GM12878 (cell line): ENCODE measurements at regions not wholly inside any gene's neighbourhood (a gene's known extent, or its start where the extent isn't known, plus 50 kb on each side); places are given as distances from the start of the nearest gene placed in this dataset.

Source experiments
- ATAC-seq: fragments of 200-7000 bp; cut with Tn5 transposase; 3 replicates; pipeline ENCODE4 v1.9.1; 2020; ENCODE audit warnings: mild to moderate bottlenecking, moderate library complexity
- BruUV-seq: library from RNA; stranded (reverse); fragments of 400-500 nt; replicated peaks from 2 replicates; lab custom pipeline; 2021; lab: Mats Ljungman, UMichigan
- CTCF ChIA-PET: fragments of 300-600 bp; sonication (Branson Sonifier 250); formaldehyde crosslinking; extraction: SDS; loops from one replicate; lab custom pipeline; 2021; ENCODE audit warnings: inconsistent platforms; lab: Yijun Ruan, JAX
- POLR2A ChIA-PET: fragments of 350-600 bp; formaldehyde crosslinking; extraction: SDS; loops from one replicate; lab custom pipeline; 2021; ENCODE audit warnings: inconsistent platforms; lab: Charles Lee
- RAD21 ChIA-PET: fragments of 300-600 bp; sonication (Branson Sonifier 250); formaldehyde crosslinking; loops from one replicate; lab custom pipeline; 2023; ENCODE audit warnings: antibody characterized with exemption; ENCODE audit not compliant: unreplicated experiment; lab: Charles Lee
- SMC1A ChIA-PET: fragments of 300-600 bp; sonication (Branson Sonifier 250); formaldehyde crosslinking; loops from one replicate; lab custom pipeline; 2023; ENCODE audit not compliant: unreplicated experiment, uncharacterized antibody; lab: Charles Lee
- DNase-seq: peaks from one replicate; pipeline ENCODE4 v3.0.0-alpha.2; 2011; ENCODE audit warnings: low read depth, low spot score
- FAIRE-seq: peaks from 3 replicates; lab custom pipeline; 2011; peaks lifted over from hg19 to GRCh38; lab: Jason Lieb, UNC
- H2AFZ ChIP-seq: 2 replicates; pipeline ENCODE4 v1.6.0; 2011; ENCODE audit warnings: low read depth, low read length, control low read depth; ENCODE audit not compliant: control insufficient read depth
- H3K27ac ChIP-seq: 2 replicates; pipeline ENCODE4 v1.5.1; 2011; ENCODE audit warnings: control low read depth; ENCODE audit not compliant: control insufficient read depth, insufficient read depth
- H3K27me3 ChIP-seq, 2 experiments: replicated peaks in 1 of 2; 2 replicates each; pipeline versions ENCODE4 v1.6.0 to v1.6.1; 2011; ENCODE audit warnings: low read length in 1 of 2; ENCODE audit not compliant: control insufficient read depth in 2 of 2, insufficient read depth in 2 of 2
- H3K36me3 ChIP-seq, 2 experiments: 2 replicates each; pipeline ENCODE4 v1.5.1; 2011; ENCODE audit warnings: low read length in 1 of 2; ENCODE audit not compliant: control insufficient read depth in 2 of 2, insufficient read depth in 2 of 2
- H3K4me1 ChIP-seq: 2 replicates; pipeline ENCODE4 v1.6.1; 2011; ENCODE audit warnings: mild to moderate bottlenecking, low read length, moderate library complexity, mixed read lengths; ENCODE audit not compliant: control insufficient read depth, insufficient read depth
- H3K4me2 ChIP-seq: 2 replicates; pipeline ENCODE4 v1.6.0; 2011; ENCODE audit warnings: control low read depth; ENCODE audit not compliant: control insufficient read depth, insufficient read depth
- H3K4me3 ChIP-seq: fragments of 200-600 bp; sonication (generic); 2 replicates; pipeline ENCODE4 v1.5.1; 2016
- H3K79me2 ChIP-seq: 2 replicates; pipeline ENCODE4 v1.6.0; 2011; ENCODE audit warnings: low read length; ENCODE audit not compliant: control insufficient read depth, insufficient read depth
- H3K9ac ChIP-seq: 2 replicates; pipeline ENCODE4 v1.8.0; 2011; ENCODE audit warnings: low read length, control low read depth, mixed read lengths; ENCODE audit not compliant: control insufficient read depth, insufficient read depth
- H3K9me3 ChIP-seq: replicated peaks from 3 replicates; pipeline ENCODE4 v1.5.1; 2011; ENCODE audit warnings: mild to moderate bottlenecking, low read length; ENCODE audit not compliant: control insufficient read depth, insufficient read depth
- H4K20me1 ChIP-seq: 2 replicates; pipeline ENCODE4 v1.6.0; 2011; ENCODE audit not compliant: control insufficient read depth, insufficient read depth
- JUND ChIP-seq: IDR thresholded peaks from 2 replicates; pipeline ENCODE4 v1.6.1; 2012; ENCODE audit warnings: low read depth, mild to moderate bottlenecking, low read length, improper control_type of control experiment, moderate library complexity
- MTA2 ChIP-seq: fragments of 450-650 bp; IDR thresholded peaks from 2 replicates; pipeline ENCODE4 v1.6.1; 2016; ENCODE audit warnings: low read depth, mild to moderate bottlenecking, moderate library complexity
- TCF7 ChIP-seq: IDR thresholded peaks from 2 replicates; pipeline ENCODE4 v1.6.1; 2014; ENCODE audit warnings: antibody characterized with exemption, borderline replicate concordance
- ZBTB40 ChIP-seq: fragments of 450-650 bp; IDR thresholded peaks from 2 replicates; pipeline ENCODE4 v1.6.1; 2016; ENCODE audit warnings: mild to moderate bottlenecking, moderate library complexity, borderline replicate concordance
- WGBS: methylation state at CpG from one replicate; pipeline ENCODE4 v1.1.6; 2016; ENCODE audit warnings: low lambda C conversion rate; ENCODE audit not compliant: insufficient replicate concordance, insufficient coverage; ENCODE audit errors: missing lambda C conversion rate; 5-methylcytosine and 5-hydroxymethylcytosine counted together
- in situ Hi-C: fragments of 300-500 bp; cut with MboI; formaldehyde crosslinking; loops from 9 replicates; pipeline ENCODE4 v1.14.3; 2018; ENCODE audit warnings: mixed read lengths
- intact Hi-C: fragments of 100-400 bp; cut with micrococcal nuclease; formaldehyde crosslinking; loops from one replicate; pipeline ENCODE4 v1.14.2; 2022; ENCODE audit not compliant: unreplicated experiment

- FAIRE-seq (no peak), ATAC-seq (no peak), DNase-seq (no peak)
- Histone ChIP-seq H3K79me2 (no peaks in the 10 kb centered on the region), H3K4me3 (no peak overlapping the region), H3K9ac (no peak overlapping the region), H3K27ac (no peak overlapping the region), H3K36me3 (no peaks in the 10 kb centered on the region), H3K9me3 (no peaks in the 10 kb centered on the region; the same call in 2 of the 3 replicates), H2AFZ (no peak overlapping the region), H4K20me1 (no peaks in the 10 kb centered on the region), H3K4me2 (no peak overlapping the region), H3K27me3 (no peaks in the 10 kb centered on the region), H3K4me1 (no peaks in the 10 kb centered on the region)
- ChIA-PET POLR2A (no interaction called here), CTCF (no interaction called here), RAD21 (no interaction called here), SMC1A (no interaction called here)
- WGBS: 45% methylated on average over 12 of the region's 12 CpGs
- TF ChIP-seq TCF7 (no peak), MTA2 (no peak), ZBTB40 (no peak), JUND (no peak)
- in situ Hi-C loops (no loop called here), intact Hi-C loops (no loop called here)
- no TSS peak for BruUV-seq
Observed at GRCh38 chr22:48346311-48346710, 1481.4 kb downstream of the BRD1 start.
